NB4 (cell line): ENCODE measurements at regions not wholly inside any gene's neighbourhood (a gene's known extent, or its start where the extent isn't known, plus 50 kb on each side); places are given as distances from the start of the nearest gene placed in this dataset.

ENCODE experiments used
- DNase-seq: peaks from one replicate; pipeline ENCODE4 v3.0.0; 2010; ENCODE audit warnings: low read depth
- H3K4me3 ChIP-seq: one replicate; pipeline ENCODE4 v1.5.1; 2011; ENCODE audit warnings: mild to moderate bottlenecking, low read depth, low read length, moderate library complexity
- CTCF ChIP-seq: IDR thresholded peaks from one replicate; pipeline ENCODE4 v1.5.1; 2012; ENCODE audit warnings: low read depth, low read length
- MAX ChIP-seq: IDR thresholded peaks from 2 replicates; pipeline ENCODE4 v1.6.1; 2011; ENCODE audit warnings: low read depth, low read length
- MYC ChIP-seq: IDR thresholded peaks from 2 replicates; pipeline ENCODE4 v1.6.1; 2011; ENCODE audit warnings: low read depth, low read length
- POLR2A ChIP-seq: IDR thresholded peaks from 2 replicates; pipeline ENCODE4 v1.6.1; 2011; ENCODE audit warnings: mild to moderate bottlenecking; ENCODE audit not compliant: insufficient read length; ENCODE audit errors: extremely low read depth

- H3K4me3 ChIP-seq, result no peak overlapping the region
- TF ChIP-seq CTCF (no peak), POLR2A (no peak), MYC (no peak), MAX (no peak)
- no peak for DNase-seq
These were observed 248.6 kb upstream of the KRR1 start for GRCh38 chr12:75759842-75760572.

GRCh38 chr12:75759196-75759595 is 247.8 kb upstream of the KRR1 start:
- TF ChIP-seq MAX (no peak), POLR2A (no peak), CTCF (no peak), MYC (no peak)
- H3K4me3 ChIP-seq, result no peak overlapping the region

GRCh38 chr12:75756771-75757170 is 245.4 kb upstream of the KRR1 start:
- H3K4me3 ChIP-seq, result no peak overlapping the region
- DNase-seq, result no peak
- TF ChIP-seq MYC (no peak), MAX (no peak), CTCF (no peak), POLR2A (no peak)

More at GRCh38 chr12:75759196-75759595, 247.8 kb upstream of the KRR1 start:
- DNase-seq, result no peak

- TF ChIP-seq MYC (no peak), POLR2A (no peak), CTCF (no peak), MAX (no peak)
- no peak overlapping the region for H3K4me3 ChIP-seq
- DNase-seq, result no peak
These were observed 244.7 kb upstream of the KRR1 start for GRCh38 chr12:75756111-75756510.

GRCh38 chr12:75754698-75755097 is 243.3 kb upstream of the KRR1 start:
- no peak for DNase-seq
- no peak overlapping the region for H3K4me3 ChIP-seq
- TF ChIP-seq CTCF (no peak), POLR2A (no peak), MAX (no peak), MYC (no peak)
